DMS114 treated with DMSO at 0.1 percent for 48 hours (cell line): ENCODE measurements at regions not wholly inside any gene's neighbourhood (a gene's known extent, or its start where the extent isn't known, plus 50 kb on each side); places are given as distances from the start of the nearest gene placed in this dataset.

Source experiments
- DNase-seq: peaks from one replicate; lab custom pipeline; 2025; ENCODE audit not compliant: unreplicated experiment; lab: John Stamatoyannopoulos, UW

DNA sequence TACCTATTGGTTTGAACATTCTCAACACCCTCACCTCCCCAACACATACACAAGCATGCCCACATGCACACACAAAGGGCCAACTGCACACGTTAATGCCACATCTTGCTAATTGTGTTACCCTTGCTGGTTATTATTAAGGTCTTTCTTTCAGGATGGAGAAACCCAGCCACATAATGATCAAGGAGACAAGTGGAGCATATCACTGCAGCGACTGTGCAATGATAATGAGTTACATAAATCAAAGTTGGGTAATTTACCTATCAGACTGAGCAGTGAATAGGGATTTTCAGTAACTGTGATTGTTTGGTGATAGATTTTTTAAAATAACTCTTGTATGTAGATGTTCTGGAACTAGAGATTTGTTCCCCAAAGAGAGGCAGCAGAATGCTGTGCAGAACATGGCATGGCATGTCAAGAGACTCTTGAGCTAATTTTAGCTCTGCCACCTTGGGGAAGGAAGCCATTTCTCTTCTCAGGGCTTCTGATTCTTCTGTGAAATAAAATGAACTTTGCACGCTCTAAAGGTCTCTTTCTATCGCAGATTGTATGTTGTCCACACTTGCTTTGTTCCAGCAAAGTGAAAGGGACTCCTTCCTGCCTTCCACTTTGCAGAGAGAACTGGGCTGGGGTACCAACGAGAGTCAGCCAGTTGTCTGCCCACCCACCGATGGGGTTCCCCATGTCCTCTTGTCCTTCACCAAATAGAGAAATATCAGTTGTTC lies 126.0 kb upstream of the CAMK1G start:
- no peak for DNase-seq

DNA sequence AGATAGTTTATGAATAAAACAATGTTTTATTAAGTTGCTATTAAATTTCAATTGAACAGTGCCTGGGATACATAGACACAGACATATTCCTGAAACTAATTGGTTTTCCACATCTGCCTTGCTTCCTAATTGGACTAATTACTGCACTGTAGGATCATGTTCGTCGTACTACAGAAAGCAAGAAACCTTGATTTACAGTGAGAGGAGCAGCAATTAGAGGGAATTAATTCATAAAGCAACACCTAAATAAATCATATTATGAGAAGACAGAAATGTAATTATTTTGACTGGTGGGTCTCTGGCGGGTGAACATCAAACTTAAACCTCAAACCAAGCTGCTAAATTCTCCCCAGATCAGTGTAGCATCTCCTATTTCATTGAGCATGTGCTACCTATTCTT lies 124.6 kb upstream of the CAMK1G start:
- DNase-seq = no peak

- DNase-seq = no peak
Measured at GRCh38 chr1:209461168-209461567, 122.3 kb upstream of the CAMK1G start.

GRCh38 chr1:209462433-209462832 lies 121.1 kb upstream of the CAMK1G start:
- no peak for DNase-seq

DNA sequence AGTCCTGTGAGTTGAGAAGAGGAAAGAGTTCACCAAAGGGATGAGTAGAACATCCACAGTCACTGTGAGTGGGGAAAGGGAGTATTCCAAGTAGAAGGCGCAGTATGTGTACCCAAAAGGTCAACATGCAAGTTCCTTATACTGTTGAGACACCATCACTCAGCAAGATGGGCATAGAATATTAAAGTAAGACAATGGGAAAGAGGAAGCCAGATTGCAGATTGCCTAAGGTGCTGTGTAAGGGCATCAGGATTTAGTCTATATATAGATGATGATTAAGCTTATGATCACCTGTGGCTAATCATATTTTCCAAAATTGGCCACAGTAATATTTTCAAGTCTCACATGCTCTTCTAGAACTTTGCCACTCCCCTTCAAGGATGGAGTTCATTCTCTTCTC lies 120.1 kb upstream of the CAMK1G start:
- DNase-seq = no peak

DNA sequence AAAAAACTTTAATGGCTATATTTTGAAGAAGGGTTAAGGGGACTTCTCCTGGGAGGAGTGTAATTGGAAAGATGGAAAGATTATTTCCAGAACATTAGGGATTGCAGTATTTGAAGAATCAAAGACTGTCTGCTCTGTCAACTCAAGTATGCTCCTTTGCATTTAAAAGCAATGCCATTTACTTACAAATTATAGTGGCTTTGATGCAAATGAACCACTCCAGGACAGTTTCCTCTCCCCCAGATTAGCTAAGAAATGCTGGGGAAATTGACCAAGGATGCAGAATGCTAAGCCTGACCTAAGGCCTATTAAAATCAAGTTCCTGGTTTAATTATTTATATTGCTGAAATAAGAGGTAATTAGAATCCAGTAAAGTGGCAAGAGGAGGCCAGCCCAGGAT lies 110.5 kb upstream of the CAMK1G start:
- DNase-seq = no peak

GRCh38 chr1:209480345-209480744 lies 103.2 kb upstream of the CAMK1G start:
- no peak for DNase-seq

DNA sequence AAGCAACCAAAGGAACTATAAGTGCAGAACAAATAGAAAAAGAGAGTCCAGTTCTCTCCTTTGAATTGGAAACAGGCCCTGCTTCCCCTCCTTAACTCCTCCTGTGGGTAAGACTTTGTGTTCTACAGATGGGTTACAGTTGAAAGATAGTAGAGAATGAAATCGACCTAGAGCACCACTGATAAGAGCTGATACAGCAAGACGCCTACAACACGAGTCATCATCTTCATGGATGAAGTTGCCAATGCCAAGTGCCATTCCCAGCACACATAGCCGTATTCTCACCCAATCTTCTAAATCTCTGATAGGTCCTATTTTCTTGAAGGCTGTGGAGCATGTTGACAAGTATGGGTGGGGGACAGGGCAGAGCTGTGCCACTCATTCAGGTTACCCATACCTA lies 99.8 kb upstream of the CAMK1G start:
- no peak for DNase-seq

DNA sequence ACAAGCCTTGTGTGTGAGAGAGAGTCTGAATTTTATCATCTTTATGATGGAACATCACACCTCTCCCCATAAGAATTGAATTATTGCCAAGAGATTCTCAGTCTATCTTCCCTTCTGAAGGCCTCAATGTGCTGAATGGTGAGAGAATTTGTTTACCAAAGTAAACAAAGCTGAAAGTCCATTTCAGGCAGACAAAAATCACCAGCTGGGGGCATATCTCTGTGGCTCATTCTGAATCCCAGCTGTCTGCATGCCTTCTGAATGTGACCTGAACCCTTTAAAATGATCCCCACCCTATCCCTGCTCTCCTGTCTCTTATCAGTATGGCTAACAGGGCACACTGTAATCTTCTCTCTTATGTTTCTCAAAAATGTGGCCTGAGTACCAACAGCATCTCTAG lies 99.1 kb upstream of the CAMK1G start:
- DNase-seq = no peak

GRCh38 chr1:209485167-209485566 lies 98.3 kb upstream of the CAMK1G start:
- no peak for DNase-seq

DNA sequence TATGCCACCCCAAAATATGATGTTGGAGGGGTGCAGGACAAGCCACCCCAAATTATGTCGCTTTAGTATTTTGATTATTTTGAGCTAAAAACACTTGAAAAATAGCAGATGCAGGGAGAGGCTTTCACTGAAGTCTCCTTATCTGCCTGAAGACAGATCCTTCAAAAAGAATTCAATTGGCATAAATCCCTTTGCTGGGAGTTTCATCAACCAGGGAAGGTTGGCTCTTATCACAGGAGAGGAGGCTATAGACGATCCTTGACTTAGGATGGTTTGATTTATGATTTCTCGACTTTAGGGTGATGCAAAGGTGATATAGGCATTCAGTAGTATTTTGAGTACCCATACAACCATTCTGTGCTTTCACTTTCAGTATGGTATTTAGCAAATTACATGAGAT lies 97.8 kb upstream of the CAMK1G start:
- DNase-seq = no peak

GRCh38 chr1:209486861-209487593 lies 96.5 kb upstream of the CAMK1G start:
- DNase-seq = no peak

DNA sequence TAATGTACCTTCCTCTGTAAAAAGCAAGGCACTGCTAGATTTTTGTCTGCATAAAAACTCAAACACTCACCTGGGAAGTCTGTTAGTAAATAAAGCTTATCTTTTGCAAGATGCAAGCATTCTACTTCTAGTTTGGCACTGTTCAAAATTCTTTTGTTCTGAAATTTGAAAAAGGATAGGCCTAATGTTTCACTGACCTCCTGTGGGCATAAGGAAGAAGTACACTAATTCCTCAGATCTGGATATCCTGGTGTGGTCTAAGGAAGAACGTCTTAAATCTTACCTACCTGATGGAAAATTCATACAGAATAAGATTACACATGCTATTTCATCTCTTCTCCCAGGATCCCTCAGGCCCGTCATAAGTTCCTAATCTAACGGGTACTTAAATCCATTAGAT lies 93.5 kb upstream of the CAMK1G start:
- no peak for DNase-seq

GRCh38 chr1:209491031-209491430 lies 92.5 kb upstream of the CAMK1G start:
- no peak for DNase-seq

DNA sequence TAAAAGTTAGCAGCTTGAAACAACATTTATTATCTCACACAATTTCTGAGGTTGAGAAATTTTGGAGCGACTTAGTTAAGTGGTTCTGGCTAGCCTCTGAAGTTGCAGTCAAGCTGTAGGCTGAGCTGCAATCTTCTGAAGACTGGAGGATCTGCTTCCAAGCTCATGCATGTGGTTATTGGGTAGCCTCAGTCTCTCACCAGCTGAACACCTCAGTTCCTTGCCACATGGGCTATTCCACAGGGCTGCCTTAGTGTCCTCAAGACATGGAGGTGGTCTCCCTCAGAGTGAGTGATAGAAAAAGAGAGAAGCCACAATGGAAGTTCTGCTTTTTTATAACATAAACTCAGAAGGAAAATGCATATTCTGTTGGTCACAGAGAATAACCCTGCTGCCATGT lies 92.0 kb upstream of the CAMK1G start:
- no peak for DNase-seq

- no peak for DNase-seq
Measured at GRCh38 chr1:209491897-209492296, 91.6 kb upstream of the CAMK1G start.

GRCh38 chr1:209493559-209493958 lies 90.0 kb upstream of the CAMK1G start:
- no peak for DNase-seq

DNA sequence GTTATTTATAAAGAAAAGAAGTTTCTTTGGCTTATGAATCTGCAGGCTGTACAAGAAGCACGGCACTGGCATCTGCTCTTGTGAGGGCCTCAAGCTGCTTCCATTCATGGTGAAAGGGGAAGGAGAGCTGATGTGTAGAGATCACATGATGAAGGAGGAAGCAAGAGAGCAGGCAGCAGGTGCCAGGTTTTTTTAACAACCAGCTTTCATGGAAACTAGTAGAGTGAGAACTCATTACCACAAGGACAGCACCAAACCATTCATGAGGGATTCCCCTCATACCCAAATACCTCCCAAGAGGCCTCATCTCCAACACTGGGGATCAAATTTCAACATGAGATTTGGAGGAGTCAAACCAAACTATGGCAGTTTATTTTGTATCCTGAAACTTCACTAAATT lies 85.8 kb upstream of the CAMK1G start:
- DNase-seq = no peak

GRCh38 chr1:209500993-209501392 lies 82.5 kb upstream of the CAMK1G start:
- DNase-seq = no peak

- no peak for DNase-seq
Measured at GRCh38 chr1:209503196-209503595, 80.3 kb upstream of the CAMK1G start.

GRCh38 chr1:209504571-209504970 lies 78.9 kb upstream of the CAMK1G start:
- DNase-seq = no peak

DNA sequence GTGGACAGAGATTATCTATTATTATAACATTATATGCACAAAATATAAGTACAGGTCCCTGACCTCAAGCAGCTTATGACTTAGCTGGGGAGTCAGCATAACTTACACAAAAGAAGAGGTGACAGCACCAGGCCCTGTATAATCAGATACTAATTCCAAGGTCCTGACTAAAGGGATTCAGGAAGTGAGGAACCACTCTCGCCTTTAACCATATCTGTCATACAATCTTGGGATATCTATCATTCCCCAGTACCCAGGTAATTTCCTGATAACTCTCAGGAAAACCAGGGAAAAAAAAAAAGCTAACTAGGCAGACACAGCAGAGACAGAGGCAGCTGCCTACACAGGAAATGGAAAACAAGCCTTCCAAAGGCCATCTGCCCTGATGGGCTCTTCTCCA lies 78.5 kb upstream of the CAMK1G start:
- no peak for DNase-seq

GRCh38 chr1:209506101-209506500 lies 77.4 kb upstream of the CAMK1G start:
- no peak for DNase-seq
